ENCODE measurements at regions not wholly inside any gene's neighbourhood (a gene's known extent, or its start where the extent isn't known, plus 50 kb on each side); places are given as distances from the start of the nearest gene placed in this dataset.

DNA sequence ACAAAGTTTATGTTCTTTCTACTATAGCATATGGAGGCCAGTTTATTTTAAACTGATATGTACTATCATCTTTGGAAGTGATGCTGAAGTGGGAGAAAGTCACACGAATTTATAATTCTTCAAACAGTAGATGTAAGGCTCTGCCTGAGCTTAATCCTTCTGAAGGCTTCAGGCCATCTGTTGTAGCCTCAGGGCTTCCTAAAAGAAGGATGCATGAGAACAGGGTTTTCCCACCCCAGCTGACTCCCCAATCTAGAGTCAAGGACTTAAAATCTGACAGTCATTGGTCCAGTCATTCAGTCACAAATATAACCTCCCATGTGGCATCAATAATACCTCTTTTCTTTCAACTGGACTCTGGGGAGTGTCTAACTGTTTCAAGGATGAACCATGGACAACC lies 330.5 kb downstream of the KCNS3 start:
- ChIA-PET POLR2A (no interaction called here), CTCF (no interaction called here)
- DNase-seq (ENCODE audit: low read depth), result no peak
- no peaks in the 10 kb centered on the region for H3K36me3 ChIP-seq (ENCODE audit: control insufficient read depth, insufficient read depth, low read length)
- TF ChIP-seq, protein P1, sequence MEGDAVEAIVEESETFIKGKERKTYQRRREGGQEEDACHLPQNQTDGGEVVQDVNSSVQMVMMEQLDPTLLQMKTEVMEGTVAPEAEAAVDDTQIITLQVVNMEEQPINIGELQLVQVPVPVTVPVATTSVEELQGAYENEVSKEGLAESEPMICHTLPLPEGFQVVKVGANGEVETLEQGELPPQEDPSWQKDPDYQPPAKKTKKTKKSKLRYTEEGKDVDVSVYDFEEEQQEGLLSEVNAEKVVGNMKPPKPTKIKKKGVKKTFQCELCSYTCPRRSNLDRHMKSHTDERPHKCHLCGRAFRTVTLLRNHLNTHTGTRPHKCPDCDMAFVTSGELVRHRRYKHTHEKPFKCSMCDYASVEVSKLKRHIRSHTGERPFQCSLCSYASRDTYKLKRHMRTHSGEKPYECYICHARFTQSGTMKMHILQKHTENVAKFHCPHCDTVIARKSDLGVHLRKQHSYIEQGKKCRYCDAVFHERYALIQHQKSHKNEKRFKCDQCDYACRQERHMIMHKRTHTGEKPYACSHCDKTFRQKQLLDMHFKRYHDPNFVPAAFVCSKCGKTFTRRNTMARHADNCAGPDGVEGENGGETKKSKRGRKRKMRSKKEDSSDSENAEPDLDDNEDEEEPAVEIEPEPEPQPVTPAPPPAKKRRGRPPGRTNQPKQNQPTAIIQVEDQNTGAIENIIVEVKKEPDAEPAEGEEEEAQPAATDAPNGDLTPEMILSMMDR (IDR thresholded peaks at IDR 0.05; ENCODE audit: insufficient read depth, low read depth, low read length), result no peak
- H3K4me3 ChIP-seq (ENCODE audit: low read depth, low read length), result no peak overlapping the region
- no peaks in the 10 kb centered on the region; the same call in 1 of the 2 replicates for H3K27me3 ChIP-seq (ENCODE audit: control insufficient read depth, insufficient read depth, low read length)

DNA sequence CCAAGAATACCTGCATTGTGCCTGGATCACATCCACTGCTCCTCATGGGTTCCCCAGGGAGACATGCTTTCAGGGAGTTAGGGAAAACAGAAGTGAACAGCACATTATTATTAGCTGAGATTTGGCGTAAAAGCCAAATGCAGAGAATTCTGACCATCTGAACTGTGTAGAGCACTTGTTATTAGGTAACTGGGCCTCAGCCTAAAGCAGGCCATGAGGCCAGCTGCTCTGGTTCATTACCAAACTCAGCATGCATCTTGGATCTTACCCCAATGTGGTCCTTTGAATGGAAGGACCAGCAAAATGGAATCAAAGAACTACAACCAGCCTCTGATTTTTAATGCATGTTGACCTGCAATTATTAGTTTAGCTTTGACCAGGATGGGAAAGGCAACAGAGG lies 322.3 kb downstream of the KCNS3 start:
- POLR2A ChIA-PET, result no interaction called here
- DNase-seq (ENCODE audit: low read depth), result no peak
- CTCF ChIA-PET, result no interaction called here
- no peak overlapping the region for H3K4me3 ChIP-seq (ENCODE audit: low read depth, low read length)
- TF ChIP-seq, protein P1 (IDR thresholded peaks at IDR 0.05; ENCODE audit: insufficient read depth, low read depth, low read length), result no peak
- no peaks in the 10 kb centered on the region for H3K27me3 ChIP-seq (ENCODE audit: control insufficient read depth, insufficient read depth, low read length)
- H3K36me3 ChIP-seq (ENCODE audit: control insufficient read depth, insufficient read depth, low read length), result no peaks in the 10 kb centered on the region

DNA sequence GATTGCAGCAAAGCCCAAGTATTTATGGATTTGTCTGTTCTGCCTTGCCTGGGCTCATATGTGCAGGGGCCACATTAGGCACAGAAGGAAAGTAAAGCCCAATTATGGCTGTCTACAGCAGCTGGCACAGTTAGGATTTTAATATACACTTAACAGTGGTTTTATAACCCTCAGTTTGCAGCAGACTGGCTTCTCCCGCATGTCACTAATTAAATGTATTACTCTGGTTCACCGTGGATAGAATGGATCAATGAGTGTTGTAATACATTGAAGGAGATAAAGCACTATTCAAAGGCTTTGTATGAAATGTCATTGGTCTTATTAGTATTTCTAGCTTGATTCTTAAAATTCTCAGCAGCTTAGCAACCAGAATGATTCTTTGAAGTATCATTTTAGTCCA lies 320.2 kb downstream of the KCNS3 start:
- H3K27me3 ChIP-seq (ENCODE audit: control insufficient read depth, insufficient read depth, low read length), result no peaks in the 10 kb centered on the region
- no peak for DNase-seq (ENCODE audit: low read depth)
- TF ChIP-seq, protein P1 (IDR thresholded peaks at IDR 0.05; ENCODE audit: insufficient read depth, low read depth, low read length), result no peak
- ChIA-PET CTCF (interaction anchor here (1.4 kb wide), 1 partner anchor 20 kb away, joined by 3 read pairs; no protein-coding TSS in a partner anchor), POLR2A (no interaction called here)
- no peak overlapping the region for H3K4me3 ChIP-seq (ENCODE audit: low read depth, low read length)
- H3K36me3 ChIP-seq (ENCODE audit: control insufficient read depth, insufficient read depth, low read length), result no peaks in the 10 kb centered on the region

DNA sequence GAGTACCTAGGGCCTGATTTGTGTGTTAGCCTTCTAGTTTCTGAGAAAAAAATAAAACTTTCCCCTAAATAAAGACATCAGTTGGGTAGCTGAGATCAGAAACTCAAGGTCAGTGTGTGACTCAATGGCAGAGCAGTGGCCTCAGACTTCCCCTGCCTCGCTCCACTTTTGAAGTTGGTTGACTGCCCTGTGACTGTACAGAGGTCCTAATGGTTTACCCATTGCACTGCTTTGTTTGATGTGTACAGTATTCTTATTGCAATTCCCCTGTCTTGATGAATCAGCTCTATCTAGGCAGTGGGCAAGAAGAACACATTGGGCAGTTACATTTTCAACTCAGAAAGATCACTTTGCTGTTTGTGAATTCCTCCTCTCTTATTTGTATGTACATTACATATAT lies 315.7 kb downstream of the KCNS3 start:
- TF ChIP-seq, protein P1 (IDR thresholded peaks at IDR 0.05; ENCODE audit: insufficient read depth, low read depth, low read length), result no peak
- ChIA-PET CTCF (interaction anchor here (0.7 kb wide), 1 partner anchor 14 kb away, joined by 3 read pairs; no protein-coding TSS in a partner anchor), POLR2A (no interaction called here)
- DNase-seq (ENCODE audit: low read depth), result no peak
- Histone ChIP-seq H3K36me3 (ENCODE audit: control insufficient read depth, insufficient read depth, low read length) (no peaks in the 10 kb centered on the region), H3K27me3 (ENCODE audit: control insufficient read depth, insufficient read depth, low read length) (no peaks in the 10 kb centered on the region; the same call in 1 of the 2 replicates), H3K4me3 (ENCODE audit: low read depth, low read length) (no peak overlapping the region)

DNA sequence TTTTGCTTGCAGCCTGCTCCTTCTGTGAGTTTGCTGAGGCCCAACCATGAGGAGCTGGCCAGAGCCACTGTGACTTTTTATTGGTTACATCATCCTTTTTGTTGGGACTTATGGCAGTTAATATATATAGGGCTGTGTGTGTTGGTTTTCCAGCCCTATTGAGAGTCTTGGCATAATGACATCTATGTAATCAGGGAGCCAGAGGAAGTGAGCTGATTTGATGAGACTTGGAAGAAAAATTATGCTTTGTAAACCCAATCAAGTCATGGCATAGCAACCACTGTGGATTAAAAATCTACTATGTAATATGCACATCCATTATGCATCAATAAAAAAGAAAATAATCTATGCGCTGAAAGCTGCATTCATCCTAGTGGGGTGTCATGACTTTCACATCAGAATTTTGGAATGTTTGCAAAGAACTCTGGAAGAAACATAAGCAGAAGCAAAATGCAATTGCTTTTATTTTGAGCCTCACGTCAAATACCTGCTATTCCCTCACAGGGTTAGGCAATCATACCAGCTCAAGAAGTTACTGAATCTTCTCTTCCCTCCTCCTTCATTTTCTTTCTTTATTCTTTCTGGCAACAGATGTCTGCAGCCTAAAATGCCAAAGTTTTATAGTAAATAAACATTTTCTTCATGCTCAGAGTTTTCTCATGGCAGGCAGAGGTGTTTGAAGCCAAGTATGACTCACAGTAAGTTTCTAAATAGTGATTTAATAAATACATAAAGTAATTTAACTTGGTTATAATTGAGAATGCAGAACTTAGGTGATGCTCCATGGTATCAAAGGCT lies 308.5 kb downstream of the KCNS3 start:
- Histone ChIP-seq H3K27me3 (ENCODE audit: control insufficient read depth, insufficient read depth, low read length) (no peaks in the 10 kb centered on the region; the same call in 1 of the 2 replicates), H3K4me3 (ENCODE audit: low read depth, low read length) (no peak overlapping the region), H3K36me3 (ENCODE audit: control insufficient read depth, insufficient read depth, low read length) (no peaks in the 10 kb centered on the region)
- POLR2A ChIA-PET, result no interaction called here
- CTCF ChIA-PET, result no interaction called here
- TF ChIP-seq, protein P1 (IDR thresholded peaks at IDR 0.05; ENCODE audit: insufficient read depth, low read depth, low read length), result no peak
- DNase-seq (ENCODE audit: low read depth), result no peak

Data from BJ (cell line).